MM.1S (cell line): ENCODE measurements at regions not wholly inside any gene's neighbourhood (a gene's known extent, or its start where the extent isn't known, plus 50 kb on each side); places are given as distances from the start of the nearest gene placed in this dataset.

ENCODE experiments used
- EZH2 ChIP-seq: fragments of 300-600 bp; sonication (generic); optimal IDR thresholded peaks from 2 replicates; pipeline ENCODE3; 2017; ENCODE audit warnings: low read depth, mild to moderate bottlenecking, antibody characterized with exemption, low read length, mixed read lengths
- TF ChIP-seq, protein P1 (sequence below): fragments of 300-600 bp; sonication (generic); IDR thresholded peaks from 2 replicates; pipeline ENCODE4 v1.5.1; 2016; ENCODE audit warnings: antibody characterized with exemption, low read length, mixed read lengths

DNA sequence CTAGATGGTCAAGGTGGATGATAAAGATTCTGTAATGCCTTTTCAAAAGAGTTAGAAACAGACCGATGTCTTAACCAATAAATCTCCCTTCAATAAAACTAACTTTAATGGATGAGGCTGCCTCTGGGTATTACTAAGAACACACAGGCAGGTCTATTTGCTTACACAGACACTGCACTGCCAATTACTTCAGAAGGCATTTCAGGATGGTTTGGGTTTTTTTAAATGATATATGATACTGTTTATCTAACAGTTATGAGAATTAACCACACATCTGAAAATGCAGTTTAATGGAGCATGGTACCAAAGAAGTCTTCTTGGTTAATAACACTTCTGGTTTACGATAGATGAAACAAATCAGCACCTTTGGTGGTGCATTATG lies 367.9 kb upstream of the GRAMD2B start:
- no peak for TF ChIP-seq EZH2
- TF ChIP-seq, protein P1, sequence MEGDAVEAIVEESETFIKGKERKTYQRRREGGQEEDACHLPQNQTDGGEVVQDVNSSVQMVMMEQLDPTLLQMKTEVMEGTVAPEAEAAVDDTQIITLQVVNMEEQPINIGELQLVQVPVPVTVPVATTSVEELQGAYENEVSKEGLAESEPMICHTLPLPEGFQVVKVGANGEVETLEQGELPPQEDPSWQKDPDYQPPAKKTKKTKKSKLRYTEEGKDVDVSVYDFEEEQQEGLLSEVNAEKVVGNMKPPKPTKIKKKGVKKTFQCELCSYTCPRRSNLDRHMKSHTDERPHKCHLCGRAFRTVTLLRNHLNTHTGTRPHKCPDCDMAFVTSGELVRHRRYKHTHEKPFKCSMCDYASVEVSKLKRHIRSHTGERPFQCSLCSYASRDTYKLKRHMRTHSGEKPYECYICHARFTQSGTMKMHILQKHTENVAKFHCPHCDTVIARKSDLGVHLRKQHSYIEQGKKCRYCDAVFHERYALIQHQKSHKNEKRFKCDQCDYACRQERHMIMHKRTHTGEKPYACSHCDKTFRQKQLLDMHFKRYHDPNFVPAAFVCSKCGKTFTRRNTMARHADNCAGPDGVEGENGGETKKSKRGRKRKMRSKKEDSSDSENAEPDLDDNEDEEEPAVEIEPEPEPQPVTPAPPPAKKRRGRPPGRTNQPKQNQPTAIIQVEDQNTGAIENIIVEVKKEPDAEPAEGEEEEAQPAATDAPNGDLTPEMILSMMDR = no peak
